ENCODE measurements at regions not wholly inside any gene's neighbourhood (a gene's known extent, or its start where the extent isn't known, plus 50 kb on each side); places are given as distances from the start of the nearest gene placed in this dataset.
A peak's percentile ranks its signal among the peaks of the same experiment; 100 is the strongest.

DNA sequence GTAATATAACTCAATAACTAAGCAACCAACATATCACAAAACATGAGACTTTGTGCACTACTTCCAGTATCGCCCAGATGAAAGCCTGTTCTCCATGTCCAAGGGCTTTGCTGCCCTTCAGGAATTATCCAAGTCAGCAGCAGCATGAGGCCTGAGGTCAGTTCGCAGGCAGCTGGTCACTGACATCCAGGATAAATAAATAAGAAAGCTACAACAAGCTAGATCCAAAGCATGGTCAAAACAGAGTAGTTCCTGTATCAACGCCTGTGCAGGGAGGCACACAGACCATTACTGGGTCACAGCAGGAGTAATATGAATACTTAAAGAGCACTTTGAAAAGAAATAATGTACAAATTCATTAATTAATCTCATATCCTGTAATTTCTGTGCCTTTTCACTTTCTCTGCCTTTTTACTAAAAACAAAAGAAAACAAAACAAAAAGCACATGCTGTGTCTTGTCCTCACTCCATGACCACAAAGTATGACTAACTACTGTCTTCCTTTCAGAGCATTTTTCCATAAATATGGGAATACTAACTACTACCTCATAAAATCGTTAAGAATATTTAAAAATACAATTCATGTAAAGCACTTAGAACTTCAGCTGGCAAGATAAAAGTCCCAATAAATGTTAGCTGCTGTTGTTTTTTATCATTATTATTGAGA, 374.9 kb upstream of the IRAK1BP1 start:
- TF ChIP-seq, protein P1, sequence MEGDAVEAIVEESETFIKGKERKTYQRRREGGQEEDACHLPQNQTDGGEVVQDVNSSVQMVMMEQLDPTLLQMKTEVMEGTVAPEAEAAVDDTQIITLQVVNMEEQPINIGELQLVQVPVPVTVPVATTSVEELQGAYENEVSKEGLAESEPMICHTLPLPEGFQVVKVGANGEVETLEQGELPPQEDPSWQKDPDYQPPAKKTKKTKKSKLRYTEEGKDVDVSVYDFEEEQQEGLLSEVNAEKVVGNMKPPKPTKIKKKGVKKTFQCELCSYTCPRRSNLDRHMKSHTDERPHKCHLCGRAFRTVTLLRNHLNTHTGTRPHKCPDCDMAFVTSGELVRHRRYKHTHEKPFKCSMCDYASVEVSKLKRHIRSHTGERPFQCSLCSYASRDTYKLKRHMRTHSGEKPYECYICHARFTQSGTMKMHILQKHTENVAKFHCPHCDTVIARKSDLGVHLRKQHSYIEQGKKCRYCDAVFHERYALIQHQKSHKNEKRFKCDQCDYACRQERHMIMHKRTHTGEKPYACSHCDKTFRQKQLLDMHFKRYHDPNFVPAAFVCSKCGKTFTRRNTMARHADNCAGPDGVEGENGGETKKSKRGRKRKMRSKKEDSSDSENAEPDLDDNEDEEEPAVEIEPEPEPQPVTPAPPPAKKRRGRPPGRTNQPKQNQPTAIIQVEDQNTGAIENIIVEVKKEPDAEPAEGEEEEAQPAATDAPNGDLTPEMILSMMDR (conservative IDR thresholded peaks at IDR 0.05; ENCODE audit: low read depth, low read length), result no peak
- H4K20me1 ChIP-seq (ENCODE audit: insufficient read depth), result no peaks in the 10 kb centered on the region
- no peak overlapping the region for H3K9ac ChIP-seq
- no peaks in the 10 kb centered on the region for H3K4me1 ChIP-seq (ENCODE audit: low read depth, poor library complexity, severe bottlenecking)
- no peaks in the 10 kb centered on the region for H3K79me2 ChIP-seq (ENCODE audit: insufficient read depth, low read depth)
- no peak overlapping the region for H2AFZ ChIP-seq (ENCODE audit: low read depth)
- H3K27me3 ChIP-seq (ENCODE audit: insufficient read depth, low read depth), result no peaks in the 10 kb centered on the region
- H3K36me3 ChIP-seq (ENCODE audit: insufficient read depth), result no peaks in the 10 kb centered on the region
- H3K27ac ChIP-seq, result no peak overlapping the region
- H3K4me3 ChIP-seq (IDR thresholded peaks at IDR 0.05; ENCODE audit: insufficient read depth, low read depth, low read length), result no peak overlapping the region
- H3K4me2 ChIP-seq, result no peak overlapping the region

DNA sequence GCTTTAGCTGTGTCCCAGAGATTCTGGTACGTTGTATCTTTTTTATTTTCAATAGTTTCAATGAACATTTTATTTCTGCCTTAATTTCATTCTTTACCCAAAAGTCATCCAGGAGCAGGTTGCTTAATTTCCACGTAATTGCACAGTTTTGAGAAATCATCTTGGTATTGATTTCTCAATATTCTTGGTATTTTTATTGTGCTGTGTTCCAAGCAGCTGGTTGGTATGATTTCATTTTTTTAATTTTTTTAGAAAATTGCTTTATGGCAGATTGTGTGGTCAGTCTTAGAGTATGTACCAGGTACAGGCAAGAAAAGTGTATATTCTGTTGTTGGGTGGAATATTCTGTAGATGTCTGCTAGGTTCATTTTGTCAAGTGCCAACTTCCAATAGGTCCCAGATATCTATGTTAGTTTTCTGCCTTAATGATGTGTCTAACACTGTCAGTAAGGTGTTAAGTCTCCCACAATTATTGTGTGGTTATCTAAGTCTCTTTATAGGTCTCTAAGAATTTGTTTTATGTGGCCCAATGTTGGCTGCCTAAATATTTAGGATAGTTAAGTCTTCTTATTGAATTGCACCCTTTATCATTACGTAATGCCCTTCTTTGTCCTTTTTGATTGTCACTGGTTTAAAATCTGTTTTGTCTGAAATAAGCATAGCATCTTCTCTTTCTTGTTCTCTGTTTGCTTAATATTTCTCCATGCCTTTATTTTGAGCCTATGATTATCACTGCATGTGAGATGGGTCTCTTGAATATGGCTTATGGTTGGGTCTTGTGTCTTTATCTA, 366.9 kb upstream of the IRAK1BP1 start:
- H4K20me1 ChIP-seq (ENCODE audit: insufficient read depth), result no peaks in the 10 kb centered on the region
- H3K27ac ChIP-seq, result no peak overlapping the region
- no peak overlapping the region for H3K9ac ChIP-seq
- H3K4me2 ChIP-seq, result no peak overlapping the region
- no peak overlapping the region for H2AFZ ChIP-seq (ENCODE audit: low read depth)
- H3K36me3 ChIP-seq (ENCODE audit: insufficient read depth), result no peaks in the 10 kb centered on the region
- H3K4me3 ChIP-seq (IDR thresholded peaks at IDR 0.05; ENCODE audit: insufficient read depth, low read depth, low read length), result no peak overlapping the region
- H3K4me1 ChIP-seq (ENCODE audit: low read depth, poor library complexity, severe bottlenecking), result peaks cover 3% of the 10 kb centered on the region
- H3K27me3 ChIP-seq (ENCODE audit: insufficient read depth, low read depth), result no peaks in the 10 kb centered on the region
- TF ChIP-seq, protein P1 (conservative IDR thresholded peaks at IDR 0.05; ENCODE audit: low read depth, low read length), result no peak
- no peaks in the 10 kb centered on the region for H3K79me2 ChIP-seq (ENCODE audit: insufficient read depth, low read depth)

DNA sequence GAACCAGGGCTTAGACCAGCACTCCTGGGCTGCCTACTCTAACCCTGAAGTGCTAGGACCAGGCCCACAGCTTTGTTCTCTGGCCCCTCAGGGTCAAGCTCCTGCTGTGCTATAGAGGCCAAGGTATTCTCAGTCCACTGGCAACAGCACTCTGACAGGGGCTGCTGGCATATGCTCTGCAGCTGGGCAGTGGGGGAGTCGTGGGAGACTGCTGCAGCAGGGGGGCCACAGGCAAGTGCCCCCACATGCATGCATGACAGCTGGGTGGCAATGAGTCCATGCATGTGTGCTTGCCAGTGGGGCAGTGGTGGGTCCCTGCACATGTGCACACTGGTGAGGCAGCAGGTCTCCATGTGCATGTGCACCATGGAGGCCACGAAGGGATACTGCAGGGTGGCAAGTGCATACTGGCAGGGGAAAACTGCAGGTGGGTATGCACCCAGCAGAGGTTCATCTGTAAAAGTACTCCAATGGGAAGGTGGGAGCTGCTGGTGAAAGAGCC, 364.9 kb upstream of the IRAK1BP1 start:
- no peak overlapping the region for H3K9ac ChIP-seq
- no peak overlapping the region for H3K4me2 ChIP-seq

DNA sequence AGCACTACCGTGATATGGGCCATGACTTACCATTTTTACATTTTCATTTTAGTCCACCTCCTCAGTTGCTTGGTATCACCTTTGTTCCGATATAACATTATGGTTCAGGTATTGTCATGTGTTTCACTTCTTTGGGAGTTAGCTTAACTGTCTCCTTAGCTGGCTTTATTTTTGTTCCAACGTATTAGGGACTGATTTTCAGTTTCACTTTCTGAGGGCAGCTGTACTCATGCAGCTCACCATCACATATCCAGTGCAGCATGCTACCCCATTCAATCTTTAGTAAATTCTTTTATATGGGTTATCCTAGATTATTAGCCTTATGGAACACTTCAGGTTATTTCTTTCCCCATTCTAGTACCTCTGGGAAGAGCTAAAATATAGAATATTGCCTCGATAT, 362.2 kb upstream of the IRAK1BP1 start:
- no peaks in the 10 kb centered on the region for H4K20me1 ChIP-seq (ENCODE audit: insufficient read depth)
- peak overlapping the region; percentile 66 for H2AFZ ChIP-seq (ENCODE audit: low read depth)
- H3K4me2 ChIP-seq, result 0 out of 2 replicates have a peak overlapping the region, but pooled peaks have one; percentile 36
- no peaks in the 10 kb centered on the region for H3K36me3 ChIP-seq (ENCODE audit: insufficient read depth)
- no peak overlapping the region for H3K9ac ChIP-seq
- H3K79me2 ChIP-seq (ENCODE audit: insufficient read depth, low read depth), result no peaks in the 10 kb centered on the region
- TF ChIP-seq, protein P1 (conservative IDR thresholded peaks at IDR 0.05; ENCODE audit: low read depth, low read length), result no peak
- H3K4me3 ChIP-seq (IDR thresholded peaks at IDR 0.05; ENCODE audit: insufficient read depth, low read depth, low read length), result no peak overlapping the region
- H3K27me3 ChIP-seq (ENCODE audit: insufficient read depth, low read depth), result no peaks in the 10 kb centered on the region
- H3K4me1 ChIP-seq (ENCODE audit: low read depth, poor library complexity, severe bottlenecking), result peaks cover 3% of the 10 kb centered on the region
- H3K27ac ChIP-seq, result no peak overlapping the region

More for the DNA sequence above, 364.9 kb upstream of the IRAK1BP1 start:
- H3K36me3 ChIP-seq (ENCODE audit: insufficient read depth), result no peaks in the 10 kb centered on the region
- H4K20me1 ChIP-seq (ENCODE audit: insufficient read depth), result no peaks in the 10 kb centered on the region
- no peak overlapping the region for H3K27ac ChIP-seq
- no peaks in the 10 kb centered on the region for H3K79me2 ChIP-seq (ENCODE audit: insufficient read depth, low read depth)
- no peak overlapping the region for H2AFZ ChIP-seq (ENCODE audit: low read depth)
- no peaks in the 10 kb centered on the region for H3K27me3 ChIP-seq (ENCODE audit: insufficient read depth, low read depth)
- TF ChIP-seq, protein P1 (conservative IDR thresholded peaks at IDR 0.05; ENCODE audit: low read depth, low read length), result no peak
- peaks cover 3% of the 10 kb centered on the region for H3K4me1 ChIP-seq (ENCODE audit: low read depth, poor library complexity, severe bottlenecking)
- no peak overlapping the region for H3K4me3 ChIP-seq (IDR thresholded peaks at IDR 0.05; ENCODE audit: insufficient read depth, low read depth, low read length)

Measured in KMS-11 (cell line).